Left lung (tissue), 4 donors: ENCODE measurements at regions not wholly inside any gene's neighbourhood (a gene's known extent, or its start where the extent isn't known, plus 50 kb on each side); places are given as distances from the start of the nearest gene placed in this dataset.
A peak's percentile ranks its signal among the peaks of the same experiment; 100 is the strongest.

ENCODE experiments used
- ATAC-seq: fragments of 200-7000 bp; cut with Tn5 transposase; one replicate; pipeline ENCODE4 v1.9.1; 2020; ENCODE audit warnings: moderate library complexity
- DNase-seq, 4 donors: peaks; one replicate each; pipeline ENCODE4 v3.0.0-alpha.2; 2013 to 2020
- H3K27ac ChIP-seq, 2 donors: fragments of 200-600 bp; sonication (generic) in 1 of 2; one replicate each; pipeline versions ENCODE4 v1.5.0 to v1.8.0; 2020 to 2021
- H3K27me3 ChIP-seq, 2 donors: fragments of 200-600 bp; sonication (generic) in 1 of 2; one replicate each; pipeline versions ENCODE4 v1.5.0 to v1.8.0; 2020 to 2021
- H3K36me3 ChIP-seq, 2 donors: fragments of 200-600 bp; sonication (generic) in 1 of 2; one replicate each; pipeline versions ENCODE4 v1.5.0 to v1.8.0; 2020 to 2021
- H3K4me1 ChIP-seq, 2 donors: fragments of 200-600 bp; one replicate each; pipeline ENCODE4 v1.8.0; 2021
- H3K4me3 ChIP-seq, 2 donors: fragments of 200-600 bp; sonication (generic) in 1 of 2; one replicate each; pipeline versions ENCODE4 v1.5.0 to v1.8.0; 2020 to 2021; ENCODE audit warnings: mild to moderate bottlenecking in 1 of 2
- H3K9me3 ChIP-seq, 2 donors: fragments of 200-600 bp; sonication (generic) in 1 of 2; one replicate each; pipeline versions ENCODE4 v1.5.0 to v1.8.0; 2020 to 2021
- intact Hi-C, 2 donors: fragments of 100-400 bp; cut with DNase I; formaldehyde crosslinking; loops; one replicate each; pipeline versions ENCODE4 v1.11.2 to v1.14.2; 2022
- TF ChIP-seq, protein P1 (sequence below), 2 donors: fragments of 200-600 bp; sonication (generic) in 1 of 2; IDR thresholded peaks; one replicate each; pipeline versions ENCODE4 v1.5.0 to v1.8.0; 2021; ENCODE audit warnings: antibody characterized with exemption in 2 of 2
- donor health status: DM: no; HTN: yes; CAD: no.
- donor health status: DM: no; HTN: no; CAD: no.

DNA sequence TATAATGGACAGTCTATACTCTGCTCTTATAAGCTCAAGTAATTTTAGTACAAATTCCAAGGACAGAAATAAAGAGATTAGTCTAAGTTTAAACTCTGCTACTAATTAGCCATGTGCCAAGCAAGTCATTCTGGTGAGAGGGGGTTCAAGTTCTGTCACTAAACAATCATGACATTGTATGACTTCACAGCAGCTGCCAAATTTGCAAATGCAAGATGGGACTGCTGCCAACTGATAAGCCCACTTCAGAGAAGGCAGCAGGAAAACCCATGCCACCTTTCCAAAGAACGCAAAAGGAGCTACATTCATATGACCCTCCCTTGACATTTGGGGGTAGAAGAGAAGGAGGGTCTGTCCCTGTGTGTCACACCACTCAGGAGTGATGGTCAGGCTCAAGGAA lies 60.7 kb upstream of the RFXAP start:
- H3K4me3 ChIP-seq, result no peak overlapping the region
- intact Hi-C loops, result no loop called here
- no peaks in the 10 kb centered on the region for H3K27me3 ChIP-seq
- no peaks in the 10 kb centered on the region for H3K36me3 ChIP-seq
- no peaks in the 10 kb centered on the region for H3K9me3 ChIP-seq
- ATAC-seq (no peak), DNase-seq (peak in 2 of 4 donors; percentile 25 to 68)
- TF ChIP-seq, protein P1, sequence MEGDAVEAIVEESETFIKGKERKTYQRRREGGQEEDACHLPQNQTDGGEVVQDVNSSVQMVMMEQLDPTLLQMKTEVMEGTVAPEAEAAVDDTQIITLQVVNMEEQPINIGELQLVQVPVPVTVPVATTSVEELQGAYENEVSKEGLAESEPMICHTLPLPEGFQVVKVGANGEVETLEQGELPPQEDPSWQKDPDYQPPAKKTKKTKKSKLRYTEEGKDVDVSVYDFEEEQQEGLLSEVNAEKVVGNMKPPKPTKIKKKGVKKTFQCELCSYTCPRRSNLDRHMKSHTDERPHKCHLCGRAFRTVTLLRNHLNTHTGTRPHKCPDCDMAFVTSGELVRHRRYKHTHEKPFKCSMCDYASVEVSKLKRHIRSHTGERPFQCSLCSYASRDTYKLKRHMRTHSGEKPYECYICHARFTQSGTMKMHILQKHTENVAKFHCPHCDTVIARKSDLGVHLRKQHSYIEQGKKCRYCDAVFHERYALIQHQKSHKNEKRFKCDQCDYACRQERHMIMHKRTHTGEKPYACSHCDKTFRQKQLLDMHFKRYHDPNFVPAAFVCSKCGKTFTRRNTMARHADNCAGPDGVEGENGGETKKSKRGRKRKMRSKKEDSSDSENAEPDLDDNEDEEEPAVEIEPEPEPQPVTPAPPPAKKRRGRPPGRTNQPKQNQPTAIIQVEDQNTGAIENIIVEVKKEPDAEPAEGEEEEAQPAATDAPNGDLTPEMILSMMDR (IDR thresholded peaks at IDR 0.05), result no peak
- no peak overlapping the region for H3K27ac ChIP-seq
- no peaks in the 10 kb centered on the region for H3K4me1 ChIP-seq

DNA sequence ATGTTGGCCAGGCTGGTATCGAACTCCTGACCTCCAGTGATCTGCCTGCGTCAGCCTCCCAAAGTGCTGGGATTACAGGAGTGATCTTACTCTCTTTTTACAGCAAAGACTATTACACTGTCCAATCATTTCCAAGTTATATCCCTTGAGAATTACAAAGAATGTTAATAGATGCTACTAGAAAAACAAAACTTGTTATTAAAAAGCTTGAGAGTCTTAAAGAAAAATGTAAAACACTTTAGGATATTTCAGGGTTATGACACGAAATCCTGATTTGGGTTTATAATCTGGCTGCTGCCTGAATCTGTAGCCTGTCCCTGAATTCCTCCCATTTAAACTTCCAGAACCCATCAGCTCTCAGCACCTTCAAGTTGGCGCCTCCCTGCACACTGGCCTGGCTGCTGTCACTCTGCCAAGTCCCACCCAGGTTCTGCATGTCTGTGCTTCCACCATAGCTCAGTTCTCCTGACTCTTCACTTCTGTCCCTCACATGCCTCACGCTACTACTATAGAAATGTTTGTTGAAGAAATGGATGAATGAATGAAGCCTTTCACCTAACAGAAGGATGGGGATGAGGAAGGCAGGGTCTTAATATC lies 55.8 kb upstream of the RFXAP start:
- intact Hi-C loops, result no loop called here
- TF ChIP-seq, protein P1 (IDR thresholded peaks at IDR 0.05), result no peak
- no peak for ATAC-seq
- H3K36me3 ChIP-seq, result no peaks in the 10 kb centered on the region
- no peak overlapping the region for H3K4me3 ChIP-seq
- DNase-seq, result no peak
- H3K4me1 ChIP-seq, result no peaks in the 10 kb centered on the region
- H3K27ac ChIP-seq, result no peak overlapping the region
- peaks cover 0 to 8% of the 10 kb centered on the region in 2 donors for H3K9me3 ChIP-seq
- no peaks in the 10 kb centered on the region for H3K27me3 ChIP-seq

DNA sequence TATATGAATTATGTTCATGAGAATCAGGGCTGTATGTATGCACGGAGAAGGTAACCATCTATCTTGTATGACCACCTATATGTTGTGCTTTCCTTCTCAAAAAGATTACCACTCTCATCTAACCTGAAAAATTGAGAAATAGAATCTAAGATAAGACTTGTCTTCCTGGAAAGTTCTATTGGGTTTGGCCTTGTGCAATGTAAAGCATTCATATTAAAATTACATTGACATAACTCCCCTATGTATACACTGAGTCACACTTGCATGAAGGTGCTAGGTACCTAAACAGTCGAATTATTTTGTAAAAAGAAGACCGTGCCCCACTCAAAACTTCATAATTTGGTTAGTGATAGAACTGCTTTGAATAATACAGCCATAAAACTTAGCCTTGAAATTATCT lies 54.5 kb upstream of the RFXAP start:
- H3K27me3 ChIP-seq, result no peaks in the 10 kb centered on the region
- no peak overlapping the region for H3K27ac ChIP-seq
- H3K4me1 ChIP-seq, result no peaks in the 10 kb centered on the region
- TF ChIP-seq, protein P1 (IDR thresholded peaks at IDR 0.05), result no peak
- H3K9me3 ChIP-seq, result peaks cover 0 to 8% of the 10 kb centered on the region in 2 donors
- DNase-seq (no peak), ATAC-seq (no peak)
- H3K36me3 ChIP-seq, result no peaks in the 10 kb centered on the region
- intact Hi-C loops, result no loop called here
- H3K4me3 ChIP-seq, result no peak overlapping the region

DNA sequence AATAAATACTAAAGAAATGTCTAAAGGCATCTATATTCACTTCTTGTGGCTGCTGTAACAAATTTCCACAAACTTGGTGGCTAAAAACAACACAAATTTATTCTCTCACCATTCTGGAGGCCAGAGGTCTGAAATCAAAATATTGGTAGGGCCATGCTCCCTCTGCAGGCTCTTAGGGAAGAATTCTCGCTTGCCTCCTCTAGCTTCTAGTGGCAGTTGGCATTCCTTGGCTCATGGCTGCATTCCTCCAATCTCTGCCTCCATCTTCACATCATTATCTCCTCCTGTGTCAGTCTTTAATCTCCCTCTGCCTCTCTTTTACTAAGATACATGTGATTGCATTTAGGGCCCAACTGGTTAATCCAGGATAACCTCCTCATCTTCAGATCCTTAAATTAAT lies 54.1 kb upstream of the RFXAP start:
- peak; percentile 22 for ATAC-seq
- H3K9me3 ChIP-seq, result peaks cover 0 to 8% of the 10 kb centered on the region in 2 donors

DNA sequence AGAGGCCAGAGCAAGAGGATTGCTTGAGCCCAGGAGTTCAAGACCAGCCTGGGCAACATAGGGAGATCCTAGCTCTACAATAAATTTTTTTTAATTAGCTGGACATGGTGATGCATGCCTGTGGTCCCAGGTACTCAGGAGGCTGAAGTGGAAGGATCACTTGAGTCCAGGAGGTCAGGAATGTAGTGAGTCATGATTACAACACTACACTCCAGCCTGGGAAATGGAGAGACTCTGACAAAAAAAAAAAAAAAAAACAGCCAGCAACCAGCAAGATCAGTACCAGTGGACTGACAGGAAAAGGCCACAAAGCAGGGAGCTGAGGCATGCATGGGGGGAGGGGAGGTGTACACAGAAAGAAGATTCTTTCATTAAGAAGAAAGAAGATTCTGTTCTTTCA lies 52.7 kb upstream of the RFXAP start:
- Histone ChIP-seq H3K27ac (no peak overlapping the region), H3K9me3 (peaks cover 0 to 8% of the 10 kb centered on the region in 2 donors), H3K27me3 (no peaks in the 10 kb centered on the region), H3K36me3 (no peaks in the 10 kb centered on the region), H3K4me1 (no peaks in the 10 kb centered on the region), H3K4me3 (no peak overlapping the region)
- intact Hi-C loops, result no loop called here
- ATAC-seq (peak; percentile 94), DNase-seq (peak in 1 of 4 donors; percentile 39)
- TF ChIP-seq, protein P1 (IDR thresholded peaks at IDR 0.05), result no peak

More for the DNA sequence above, 54.1 kb upstream of the RFXAP start:
- no peaks in the 10 kb centered on the region for H3K36me3 ChIP-seq
- intact Hi-C loops, result no loop called here
- H3K27ac ChIP-seq, result no peak overlapping the region
- no peaks in the 10 kb centered on the region for H3K27me3 ChIP-seq
- DNase-seq, result no peak
- no peaks in the 10 kb centered on the region for H3K4me1 ChIP-seq
- H3K4me3 ChIP-seq, result no peak overlapping the region
- TF ChIP-seq, protein P1 (IDR thresholded peaks at IDR 0.05), result no peak
